HUES64 (cell line): ENCODE measurements at regions not wholly inside any gene's neighbourhood (a gene's known extent, or its start where the extent isn't known, plus 50 kb on each side); places are given as distances from the start of the nearest gene placed in this dataset.
"Not testable (repeated sequence)": the region's sequence is repeated elsewhere in the genome, so short reads cannot be mapped to it uniquely, and the experiment has no call there.

Source experiments
- H3K27ac ChIP-seq: 2 replicates; pipeline ENCODE4 v1.7.0; 2013; ENCODE audit warnings: low read depth, low read length, inconsistent platforms
- H3K27me3 ChIP-seq: 2 replicates; pipeline ENCODE4 v1.6.1; 2013; ENCODE audit warnings: mild to moderate bottlenecking, low read length; ENCODE audit not compliant: insufficient read depth
- H3K36me3 ChIP-seq: 2 replicates; pipeline ENCODE4 v1.6.1; 2013; ENCODE audit warnings: mild to moderate bottlenecking, low read length; ENCODE audit not compliant: insufficient read depth
- H3K4me1 ChIP-seq: 2 replicates; pipeline ENCODE4 v1.6.1; 2013; ENCODE audit warnings: mild to moderate bottlenecking, low read length, moderate library complexity; ENCODE audit not compliant: insufficient read depth
- H3K4me3 ChIP-seq: 2 replicates; pipeline ENCODE4 v1.5.1; 2013; ENCODE audit warnings: mild to moderate bottlenecking, low read length, moderate library complexity
- H3K9ac ChIP-seq: 2 replicates; pipeline ENCODE4 v1.6.1; 2013; ENCODE audit warnings: mild to moderate bottlenecking, low read depth, low read length
- H3K9me3 ChIP-seq: 2 replicates; pipeline ENCODE4 v1.6.1; 2013; ENCODE audit warnings: low read depth, low read length; ENCODE audit not compliant: insufficient read depth
- WGBS: fragments of 150-250, 120-280 bp; methylation state at CpG from one replicate; pipeline ENCODE4 v1.1.7; 2013; ENCODE audit warnings: missing lambda C conversion rate; 5-methylcytosine and 5-hydroxymethylcytosine counted together

DNA sequence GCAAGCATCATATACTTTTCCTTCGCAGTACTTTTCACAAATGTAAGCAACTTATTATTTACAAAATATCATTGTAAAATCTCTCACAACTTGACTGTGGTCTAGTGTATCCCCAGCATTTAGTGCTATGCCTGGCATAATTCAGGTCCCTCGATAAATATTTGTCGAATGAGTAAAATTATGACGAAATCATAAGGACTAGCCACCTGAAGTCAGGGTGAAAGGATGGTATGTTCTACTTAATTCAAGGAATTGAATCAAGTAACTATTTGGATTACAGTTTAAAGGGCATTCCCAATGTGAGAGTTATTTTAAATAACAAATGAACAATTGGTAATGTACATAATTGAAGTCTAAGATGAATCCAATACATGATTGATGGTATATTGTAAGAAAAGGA, 393.0 kb upstream of the SLC35B3 start:
- Histone ChIP-seq H3K9ac (no peak overlapping the region), H3K36me3 (no peaks in the 10 kb centered on the region), H3K4me1 (no peaks in the 10 kb centered on the region), H3K27me3 (no peaks in the 10 kb centered on the region), H3K9me3 (no peaks in the 10 kb centered on the region), H3K4me3 (no peak overlapping the region), H3K27ac (no peak overlapping the region)
- 96% methylated on average over 4 of the region's 4 CpGs for WGBS

DNA sequence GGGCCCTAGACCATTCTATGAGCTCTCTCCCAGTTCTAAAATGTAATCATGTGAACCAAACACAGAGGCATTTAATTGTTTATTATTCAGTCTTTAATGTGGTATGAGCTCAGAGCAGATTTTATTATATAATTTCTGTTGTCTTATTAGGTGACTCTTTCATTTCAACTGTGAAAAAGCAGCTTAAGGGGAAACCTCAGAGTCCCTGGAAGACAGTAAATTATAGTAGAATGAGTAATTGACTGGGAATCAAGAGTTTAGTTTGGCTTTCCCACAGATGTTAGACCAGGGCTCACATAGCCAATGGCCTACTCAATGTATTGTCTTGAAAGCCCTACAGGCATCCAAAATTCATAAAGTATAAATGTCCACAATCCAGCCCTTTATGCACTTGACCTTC, 390.4 kb upstream of the SLC35B3 start:
- H3K4me1 ChIP-seq, result no peaks in the 10 kb centered on the region

DNA sequence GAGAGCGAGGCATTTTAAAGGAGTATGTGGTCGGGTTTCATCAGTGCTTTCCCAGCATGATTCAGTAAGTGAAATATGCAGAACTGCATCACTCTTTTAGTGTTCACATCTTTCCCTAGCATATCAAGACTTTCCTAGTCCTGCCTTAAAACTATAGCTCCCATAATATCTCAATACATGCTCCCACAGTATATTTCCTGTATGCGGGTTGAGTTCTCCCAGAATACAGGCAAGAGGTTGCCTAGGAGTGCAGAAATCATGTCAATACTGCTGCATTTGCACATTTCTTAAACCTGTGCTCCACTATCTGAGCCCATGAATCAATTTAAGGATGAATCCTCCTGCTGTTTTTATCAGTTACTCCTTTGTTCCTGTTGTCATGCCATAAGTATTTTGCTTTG, 386.6 kb upstream of the SLC35B3 start:
- no peaks in the 10 kb centered on the region for H3K36me3 ChIP-seq
- H3K4me3 ChIP-seq, result no peak overlapping the region
- H3K27ac ChIP-seq, result no peak overlapping the region
- H3K4me1 ChIP-seq, result no peaks in the 10 kb centered on the region
- H3K9ac ChIP-seq, result no peak overlapping the region
- no peaks in the 10 kb centered on the region for H3K9me3 ChIP-seq
- WGBS, result 83% methylated on average over 3 of the region's 3 CpGs
- H3K27me3 ChIP-seq, result no peaks in the 10 kb centered on the region

More for the DNA sequence above, 390.4 kb upstream of the SLC35B3 start:
- Histone ChIP-seq H3K36me3 (no peaks in the 10 kb centered on the region), H3K27ac (no peak overlapping the region), H3K27me3 (no peaks in the 10 kb centered on the region), H3K9ac (no peak overlapping the region), H3K4me3 (no peak overlapping the region), H3K9me3 (no peaks in the 10 kb centered on the region)

DNA sequence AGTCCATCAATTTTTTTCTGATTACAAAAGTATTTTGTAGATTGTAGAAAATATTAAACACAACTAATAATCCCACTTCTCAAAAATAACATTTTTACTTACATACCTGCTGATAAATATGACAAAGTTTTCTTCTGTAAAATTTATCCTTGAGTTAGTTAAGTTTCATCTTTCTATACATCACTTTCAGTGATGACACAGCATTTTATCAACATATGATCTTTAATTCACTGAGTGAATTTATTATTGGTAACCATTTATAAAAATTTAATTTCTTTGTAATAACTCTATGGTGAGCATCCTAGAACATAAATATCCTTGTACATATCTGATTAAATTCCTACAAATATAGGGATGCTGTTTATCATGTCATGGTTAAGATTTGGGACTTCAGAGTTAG, 385.0 kb upstream of the SLC35B3 start:
- no peak overlapping the region for H3K27ac ChIP-seq
- H3K9me3 ChIP-seq, result no peaks in the 10 kb centered on the region
- H3K27me3 ChIP-seq, result no peaks in the 10 kb centered on the region

GRCh38 chr6:8819446-8819845, 384.1 kb upstream of the SLC35B3 start:
- no peaks in the 10 kb centered on the region for H3K27me3 ChIP-seq
- H3K36me3 ChIP-seq, result no peaks in the 10 kb centered on the region
- H3K4me3 ChIP-seq, result no peak overlapping the region
- H3K9ac ChIP-seq, result no peak overlapping the region
- no peaks in the 10 kb centered on the region for H3K9me3 ChIP-seq
- no peak overlapping the region for H3K27ac ChIP-seq
- 99% methylated on average over 5 of the region's 5 CpGs for WGBS
- no peaks in the 10 kb centered on the region for H3K4me1 ChIP-seq

More for the DNA sequence above, 385.0 kb upstream of the SLC35B3 start:
- no peak overlapping the region for H3K9ac ChIP-seq
- H3K4me3 ChIP-seq, result no peak overlapping the region
- H3K4me1 ChIP-seq, result no peaks in the 10 kb centered on the region
- no peaks in the 10 kb centered on the region for H3K36me3 ChIP-seq

- WGBS, result no CpG with 5 or more reads among the region's 1 CpG
- no peak overlapping the region for H3K4me3 ChIP-seq
- no peaks in the 10 kb centered on the region for H3K27me3 ChIP-seq
- no peak overlapping the region for H3K27ac ChIP-seq
- H3K9ac ChIP-seq, result no peak overlapping the region
- H3K9me3 ChIP-seq, result no peaks in the 10 kb centered on the region
- H3K4me1 ChIP-seq, result no peaks in the 10 kb centered on the region
- no peaks in the 10 kb centered on the region for H3K36me3 ChIP-seq
Measured at GRCh38 chr6:8814440-8815000, 379.2 kb upstream of the SLC35B3 start.

- 93% methylated on average over 3 of the region's 4 CpGs for WGBS
- Histone ChIP-seq H3K27me3 (no peaks in the 10 kb centered on the region), H3K27ac (no peak overlapping the region), H3K9me3 (no peaks in the 10 kb centered on the region), H3K4me3 (no peak overlapping the region), H3K36me3 (no peaks in the 10 kb centered on the region), H3K4me1 (no peaks in the 10 kb centered on the region), H3K9ac (no peak overlapping the region)
Measured at GRCh38 chr6:8810325-8810724, 375.0 kb upstream of the SLC35B3 start.

GRCh38 chr6:8809662-8810061, 374.3 kb upstream of the SLC35B3 start:
- Histone ChIP-seq H3K36me3 (no peaks in the 10 kb centered on the region), H3K9ac (no peak overlapping the region)
- WGBS, result 93% methylated on average over 3 of the region's 4 CpGs

DNA sequence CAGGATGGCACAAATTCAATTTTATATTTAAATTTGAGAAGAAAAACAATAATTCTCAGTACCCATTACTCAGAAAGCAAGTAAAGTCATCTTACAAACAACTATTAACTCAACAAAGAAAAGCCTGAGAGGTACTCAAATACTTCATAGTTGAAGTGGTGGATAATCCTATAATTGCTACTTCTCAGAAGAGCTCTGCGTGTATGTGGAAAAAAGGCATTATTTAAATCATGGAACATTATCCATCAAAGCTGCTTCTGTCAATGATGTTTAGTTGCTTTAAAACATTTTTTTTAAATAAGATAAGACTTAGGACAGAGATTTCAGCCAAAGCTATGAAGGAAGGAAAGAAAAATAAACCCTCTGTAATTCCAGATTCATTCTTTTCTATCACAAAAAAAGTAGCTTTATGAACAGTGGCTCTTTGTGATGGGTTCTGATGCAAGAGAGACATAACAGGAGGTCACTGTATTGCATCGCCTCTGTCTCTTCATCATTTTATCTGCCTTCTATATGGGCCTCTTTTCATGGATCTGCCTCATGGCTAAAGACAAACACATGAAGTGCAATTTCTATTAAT, 367.9 kb upstream of the SLC35B3 start:
- no peaks in the 10 kb centered on the region for H3K4me1 ChIP-seq
- H3K27ac ChIP-seq, result no peak overlapping the region
- H3K4me3 ChIP-seq, result no peak overlapping the region
- no peaks in the 10 kb centered on the region; the same call in 1 of the 2 replicates for H3K9me3 ChIP-seq
- no peaks in the 10 kb centered on the region for H3K36me3 ChIP-seq
- WGBS, result 100% methylated on average over 1 of the region's 2 CpGs
- H3K9ac ChIP-seq, result no peak overlapping the region
- H3K27me3 ChIP-seq, result no peaks in the 10 kb centered on the region

More at GRCh38 chr6:8809662-8810061, 374.3 kb upstream of the SLC35B3 start:
- Histone ChIP-seq H3K4me3 (no peak overlapping the region), H3K9me3 (no peaks in the 10 kb centered on the region), H3K4me1 (no peaks in the 10 kb centered on the region), H3K27me3 (no peaks in the 10 kb centered on the region), H3K27ac (no peak overlapping the region)

DNA sequence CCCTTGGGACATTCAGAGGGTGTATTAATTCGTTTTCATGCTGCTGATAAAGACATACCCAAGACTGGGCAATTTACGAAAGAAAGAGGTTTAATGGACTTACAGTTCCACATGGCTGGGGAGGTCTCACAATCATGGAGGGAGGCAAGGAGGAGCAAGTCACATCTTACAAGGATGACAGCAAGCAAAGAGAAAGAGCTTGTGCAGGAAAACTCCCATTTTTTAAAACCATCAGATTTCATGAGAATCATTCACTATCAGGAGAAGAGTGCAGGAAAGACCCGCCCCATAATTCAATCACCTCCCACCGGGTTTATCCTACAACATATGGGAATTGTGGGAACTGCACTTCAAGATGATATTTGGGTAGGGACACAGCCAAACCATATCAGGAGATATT, 367.1 kb upstream of the SLC35B3 start:
- not testable (repeated sequence) for H3K9me3 ChIP-seq, H3K4me1 ChIP-seq, H3K27me3 ChIP-seq, H3K36me3 ChIP-seq, H3K9ac ChIP-seq, H3K27ac ChIP-seq, H3K4me3 ChIP-seq
- 97% methylated on average over 3 of the region's 4 CpGs for WGBS

DNA sequence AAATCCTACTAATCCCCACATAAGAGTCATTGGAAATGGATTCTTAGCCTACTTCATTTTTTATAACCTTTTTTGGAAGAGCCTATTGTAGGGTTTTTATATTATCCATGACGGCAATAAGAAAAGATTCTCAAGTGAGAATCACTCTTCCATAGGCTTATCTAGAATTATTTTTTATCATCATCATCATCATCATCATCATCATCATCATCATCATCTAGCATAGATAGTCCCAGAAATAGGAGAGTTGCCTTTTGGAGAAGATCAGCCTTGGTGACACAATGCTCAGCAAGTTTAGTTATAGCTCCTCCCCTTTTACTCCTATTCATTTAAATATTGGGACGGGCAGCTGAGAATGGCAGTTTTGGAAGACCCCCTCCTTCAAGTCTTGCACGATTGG, 359.1 kb upstream of the SLC35B3 start:
- Histone ChIP-seq H3K4me3 (no peak overlapping the region), H3K27ac (no peak overlapping the region), H3K36me3 (no peaks in the 10 kb centered on the region), H3K4me1 (no peaks in the 10 kb centered on the region), H3K27me3 (no peaks in the 10 kb centered on the region), H3K9ac (no peak overlapping the region), H3K9me3 (no peaks in the 10 kb centered on the region)
- 91% methylated on average over 3 of the region's 3 CpGs for WGBS

DNA sequence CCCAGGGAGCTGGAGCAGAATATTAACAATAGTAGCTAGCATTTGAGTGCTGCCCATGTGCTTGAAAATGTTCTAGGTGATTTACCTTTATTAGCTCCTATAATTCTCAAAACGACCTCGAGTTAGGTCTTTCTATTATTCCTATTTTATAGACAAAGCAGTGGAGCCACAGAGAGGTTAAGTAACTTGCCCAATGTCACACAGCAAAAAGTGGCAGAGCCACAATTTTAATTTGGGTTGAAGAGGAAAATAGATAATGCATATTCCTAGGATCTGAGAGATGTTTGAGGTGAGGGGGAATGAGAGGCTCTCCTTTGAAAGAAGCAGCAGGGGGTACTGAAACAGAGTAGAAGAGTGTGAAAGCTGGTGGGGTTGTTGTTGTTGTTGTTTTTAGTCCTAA, 354.5 kb upstream of the SLC35B3 start:
- Histone ChIP-seq H3K4me3 (no peak overlapping the region), H3K9ac (no peak overlapping the region), H3K9me3 (no peaks in the 10 kb centered on the region), H3K4me1 (no peaks in the 10 kb centered on the region), H3K27ac (no peak overlapping the region), H3K36me3 (no peaks in the 10 kb centered on the region), H3K27me3 (no peaks in the 10 kb centered on the region)
- WGBS, result 95% methylated on average over 2 of the region's 2 CpGs
